Activated T-helper 1 cell treated with Interleukin-2 at 50 U/mL for 16 hours (primary cell): ENCODE measurements at regions not wholly inside any gene's neighbourhood (a gene's known extent, or its start where the extent isn't known, plus 50 kb on each side); places are given as distances from the start of the nearest gene placed in this dataset.
"Not testable (repeated sequence)": the region's sequence is repeated elsewhere in the genome, so short reads cannot be mapped to it uniquely, and the experiment has no call there.

Source experiments
- DNase-seq: peaks from one replicate; pipeline ENCODE4 v3.0.0-alpha.2; 2020; ENCODE audit warnings: low read depth

- DNase-seq: no peak
These were observed 161.2 kb downstream of the TTC8 start for GRCh38 chr14:88985654-88986053.

- DNase-seq: no peak
These were observed 161.8 kb downstream of the TTC8 start for GRCh38 chr14:88986146-88986841.

- not testable (repeated sequence) for DNase-seq
These were observed 162.5 kb downstream of the TTC8 start for GRCh38 chr14:88986908-88987307.

GRCh38 chr14:88987516-88987915 is 163.1 kb downstream of the TTC8 start:
- DNase-seq: no peak

GRCh38 chr14:88989911-88990310 is 165.5 kb downstream of the TTC8 start:
- DNase-seq: no peak

- no peak for DNase-seq
These were observed 166.4 kb downstream of the TTC8 start for GRCh38 chr14:88990856-88991255.

GRCh38 chr14:88992011-88992410 is 167.6 kb downstream of the TTC8 start:
- no peak for DNase-seq

- DNase-seq: no peak
These were observed 169.5 kb downstream of the TTC8 start for GRCh38 chr14:88993946-88994345.

- DNase-seq: no peak
These were observed 171.2 kb downstream of the TTC8 start for GRCh38 chr14:88995437-88996198.

- no peak for DNase-seq
These were observed 173.6 kb downstream of the TTC8 start for GRCh38 chr14:88998027-88998426.

GRCh38 chr14:88999137-88999536 is 174.7 kb downstream of the TTC8 start:
- DNase-seq: no peak

GRCh38 chr14:89000007-89000942 is 175.8 kb downstream of the TTC8 start:
- no peak for DNase-seq

- DNase-seq: no peak
These were observed 179.7 kb downstream of the TTC8 start for GRCh38 chr14:89004166-89004565.

- no peak for DNase-seq
These were observed 183.5 kb downstream of the TTC8 start for GRCh38 chr14:89007906-89008305.

GRCh38 chr14:89011355-89012281 is 187.2 kb downstream of the TTC8 start:
- no peak for DNase-seq

GRCh38 chr14:89012282-89013097 is 188.0 kb downstream of the TTC8 start:
- DNase-seq: no peak

- DNase-seq: no peak
These were observed 188.7 kb downstream of the TTC8 start for GRCh38 chr14:89013098-89013504.

- no peak for DNase-seq
These were observed 189.5 kb downstream of the TTC8 start for GRCh38 chr14:89013698-89014568.

- DNase-seq: no peak
These were observed 190.1 kb downstream of the TTC8 start for GRCh38 chr14:89014569-89014850.

GRCh38 chr14:89015016-89015415 is 190.6 kb downstream of the TTC8 start:
- DNase-seq: no peak
